Caco-2 (cell line): ENCODE measurements at regions not wholly inside any gene's neighbourhood (a gene's known extent, or its start where the extent isn't known, plus 50 kb on each side); places are given as distances from the start of the nearest gene placed in this dataset.

ENCODE experiments used
- BruUV-seq: library from RNA; stranded (reverse); fragments of 400-500 nt; replicated peaks from 2 replicates; lab custom pipeline; 2021; lab: Mats Ljungman, UMichigan
- CTCF ChIA-PET: fragments of 300-600 bp; sonication (Branson Sonifier 250); formaldehyde crosslinking; loops from one replicate; lab custom pipeline; 2022; ENCODE audit warnings: antibody characterized with exemption; lab: Charles Lee
- POLR2A ChIA-PET: fragments of 300-600 bp; sonication (Branson Sonifier 250); formaldehyde crosslinking; loops from one replicate; lab custom pipeline; 2022; ENCODE audit warnings: antibody characterized with exemption; lab: Charles Lee
- DNase-seq, 2 experiments: peaks; one replicate each; pipeline versions ENCODE4 v3.0.0 to v3.0.0-alpha.2; 2020 to 2022
- H3K27me3 ChIP-seq: replicated peaks from 2 replicates; pipeline ENCODE4 v1.6.0; 2011; ENCODE audit warnings: low read length; ENCODE audit not compliant: control insufficient read depth, insufficient read depth
- H3K36me3 ChIP-seq: 2 replicates; pipeline ENCODE4 v1.5.1; 2011; ENCODE audit warnings: low read length; ENCODE audit not compliant: control insufficient read depth, insufficient read depth
- H3K4me1 ChIP-seq: fragments of 250-450 bp; sonication (Bioruptor Pico); 2 replicates; pipeline ENCODE4 v1.5.1; 2020; ENCODE audit warnings: mild to moderate bottlenecking
- H3K4me3 ChIP-seq: 2 replicates; pipeline ENCODE4 v1.5.1; 2011; ENCODE audit warnings: low read depth, mild to moderate bottlenecking, control low read depth, low read length
- H3K9me3 ChIP-seq: fragments of 250-450 bp; sonication (Bioruptor Pico); 2 replicates; pipeline ENCODE4 v1.5.1; 2020; ENCODE audit warnings: mild to moderate bottlenecking, moderate library complexity
- H3K27ac Mint-ChIP-seq: one replicate; pipeline ENCODE4 v1.8.0; 2022; ENCODE audit warnings: mixed read lengths; ENCODE audit not compliant: unreplicated experiment
- H3K27me3 Mint-ChIP-seq: one replicate; pipeline ENCODE4 v1.8.0; 2022; ENCODE audit warnings: mixed read lengths; ENCODE audit not compliant: insufficient read depth, unreplicated experiment
- H3K36me3 Mint-ChIP-seq: one replicate; pipeline ENCODE4 v1.8.0; 2022; ENCODE audit warnings: mild to moderate bottlenecking, mixed read lengths; ENCODE audit not compliant: insufficient read depth, unreplicated experiment
- H3K4me1 Mint-ChIP-seq: one replicate; pipeline ENCODE4 v1.8.0; 2022; ENCODE audit warnings: low read depth, mixed read lengths; ENCODE audit not compliant: unreplicated experiment
- H3K4me3 Mint-ChIP-seq: one replicate; pipeline ENCODE4 v1.8.0; 2022; ENCODE audit warnings: mild to moderate bottlenecking, moderate library complexity, mixed read lengths; ENCODE audit not compliant: unreplicated experiment
- H3K9me3 Mint-ChIP-seq: one replicate; pipeline ENCODE4 v1.8.0; 2022; ENCODE audit warnings: mixed read lengths; ENCODE audit not compliant: unreplicated experiment
- intact Hi-C: fragments of 100-400 bp; cut with micrococcal nuclease; formaldehyde crosslinking; loops from one replicate; pipeline ENCODE4 v1.10.0; 2022; ENCODE audit not compliant: unreplicated experiment
- TF ChIP-seq, protein P1 (sequence below), 2 experiments: fragments of 200-600 bp in 1 of 2; IDR thresholded peaks; 1 replicate in 1 of 2; 2 replicates in 1 of 2; pipeline versions ENCODE4 v1.5.1 to v1.8.0; 2011 to 2022; ENCODE audit warnings: antibody characterized with exemption in 1 of 2, control low read depth in 1 of 2, inconsistent platforms in 1 of 2, low read depth in 1 of 2, low read length in 1 of 2, mild to moderate bottlenecking in 1 of 2, moderate library complexity in 1 of 2; ENCODE audit not compliant: insufficient read depth in 1 of 2, severe bottlenecking in 1 of 2, unreplicated experiment in 1 of 2

DNA sequence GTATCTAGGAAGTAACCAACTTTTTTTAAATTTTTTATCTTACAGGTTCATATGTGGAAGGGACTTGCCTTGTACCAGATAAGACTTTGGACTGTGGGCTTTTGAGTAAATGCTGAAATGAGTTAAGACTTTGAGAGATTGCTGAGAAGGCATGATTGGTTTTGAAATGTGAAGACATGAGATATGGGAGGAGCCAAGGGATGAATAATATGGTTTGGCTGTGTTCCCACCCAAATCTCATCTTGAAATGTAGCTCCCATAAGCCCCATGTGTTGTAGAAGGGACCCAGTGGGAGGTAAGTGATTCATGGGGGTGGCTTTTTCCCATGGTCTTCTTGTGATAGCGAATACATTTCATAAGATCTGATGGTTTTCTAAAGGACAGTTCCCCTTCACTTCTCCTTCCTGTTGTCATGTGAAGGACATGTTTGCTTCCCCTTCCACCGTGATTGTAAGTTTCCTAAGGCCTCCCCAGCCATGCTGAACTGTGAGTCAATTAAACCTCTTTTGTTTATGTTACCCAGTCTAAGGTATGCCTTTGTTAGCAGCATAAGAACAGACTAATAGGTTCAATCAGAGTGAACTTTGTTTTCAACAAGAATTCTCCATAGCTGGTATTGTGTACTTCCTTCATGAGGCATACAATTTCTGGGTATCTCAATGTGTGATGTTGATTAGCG is 535.6 kb upstream of the MEF2C start:
- ChIA-PET CTCF (no interaction called here), POLR2A (no interaction called here)
- Mint-ChIP-seq H3K9me3 (no peaks in the 10 kb centered on the region), H3K27ac (no peak overlapping the region), H3K36me3 (no peaks in the 10 kb centered on the region), H3K27me3 (peaks cover 1% of the 10 kb centered on the region), H3K4me1 (no peaks in the 10 kb centered on the region), H3K4me3 (no peak overlapping the region)
- BruUV-seq = no TSS peak
- Histone ChIP-seq H3K4me3 (no peak overlapping the region), H3K9me3 (no peaks in the 10 kb centered on the region; the same call in 1 of the 2 replicates), H3K4me1 (no peaks in the 10 kb centered on the region), H3K36me3 (no peaks in the 10 kb centered on the region), H3K27me3 (no peaks in the 10 kb centered on the region)
- intact Hi-C loops = no loop called here
- DNase-seq = no peak
- TF ChIP-seq, protein P1, sequence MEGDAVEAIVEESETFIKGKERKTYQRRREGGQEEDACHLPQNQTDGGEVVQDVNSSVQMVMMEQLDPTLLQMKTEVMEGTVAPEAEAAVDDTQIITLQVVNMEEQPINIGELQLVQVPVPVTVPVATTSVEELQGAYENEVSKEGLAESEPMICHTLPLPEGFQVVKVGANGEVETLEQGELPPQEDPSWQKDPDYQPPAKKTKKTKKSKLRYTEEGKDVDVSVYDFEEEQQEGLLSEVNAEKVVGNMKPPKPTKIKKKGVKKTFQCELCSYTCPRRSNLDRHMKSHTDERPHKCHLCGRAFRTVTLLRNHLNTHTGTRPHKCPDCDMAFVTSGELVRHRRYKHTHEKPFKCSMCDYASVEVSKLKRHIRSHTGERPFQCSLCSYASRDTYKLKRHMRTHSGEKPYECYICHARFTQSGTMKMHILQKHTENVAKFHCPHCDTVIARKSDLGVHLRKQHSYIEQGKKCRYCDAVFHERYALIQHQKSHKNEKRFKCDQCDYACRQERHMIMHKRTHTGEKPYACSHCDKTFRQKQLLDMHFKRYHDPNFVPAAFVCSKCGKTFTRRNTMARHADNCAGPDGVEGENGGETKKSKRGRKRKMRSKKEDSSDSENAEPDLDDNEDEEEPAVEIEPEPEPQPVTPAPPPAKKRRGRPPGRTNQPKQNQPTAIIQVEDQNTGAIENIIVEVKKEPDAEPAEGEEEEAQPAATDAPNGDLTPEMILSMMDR (IDR thresholded peaks at IDR 0.05; ENCODE audit: insufficient read depth in 1 of 2, low read depth in 1 of 2, low read length in 1 of 2, severe bottlenecking in 1 of 2, unreplicated experiment in 1 of 2) = no peak

DNA sequence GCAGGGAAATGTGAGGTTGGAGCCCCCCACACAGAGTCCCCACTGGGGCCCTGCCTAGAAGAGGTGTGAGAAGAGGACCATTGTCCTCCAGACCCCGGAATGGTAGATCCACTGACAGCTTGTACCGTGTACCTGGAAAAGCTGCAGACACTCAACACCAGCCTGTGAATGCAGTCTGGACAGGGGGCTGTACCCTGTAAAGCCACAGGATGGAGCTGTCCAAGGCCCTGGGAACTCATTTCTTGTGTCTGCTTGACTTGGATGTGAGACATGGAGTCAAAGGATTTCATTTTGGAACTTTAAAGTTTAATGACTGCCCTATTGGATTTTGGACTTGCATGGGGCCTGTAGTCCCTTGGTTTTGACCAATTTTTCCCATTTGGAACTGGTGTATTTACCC is 535.0 kb upstream of the MEF2C start:
- H3K4me1 Mint-ChIP-seq = no peaks in the 10 kb centered on the region
- ChIA-PET CTCF (no interaction called here), POLR2A (no interaction called here)
- no peaks in the 10 kb centered on the region for H3K27me3 ChIP-seq
- BruUV-seq = no TSS peak
- no peaks in the 10 kb centered on the region for H3K9me3 ChIP-seq
- H3K4me3 Mint-ChIP-seq = no peak overlapping the region
- no peak for DNase-seq
- H3K27me3 Mint-ChIP-seq = no peaks in the 10 kb centered on the region
- no peak overlapping the region for H3K4me3 ChIP-seq
- no peaks in the 10 kb centered on the region for H3K9me3 Mint-ChIP-seq
- H3K27ac Mint-ChIP-seq = no peak overlapping the region
- no peaks in the 10 kb centered on the region for H3K4me1 ChIP-seq
- TF ChIP-seq, protein P1 (IDR thresholded peaks at IDR 0.05; ENCODE audit: insufficient read depth in 1 of 2, low read depth in 1 of 2, low read length in 1 of 2, severe bottlenecking in 1 of 2, unreplicated experiment in 1 of 2) = no peak
- no peaks in the 10 kb centered on the region for H3K36me3 ChIP-seq
- H3K36me3 Mint-ChIP-seq = no peaks in the 10 kb centered on the region
- intact Hi-C loops = no loop called here

DNA sequence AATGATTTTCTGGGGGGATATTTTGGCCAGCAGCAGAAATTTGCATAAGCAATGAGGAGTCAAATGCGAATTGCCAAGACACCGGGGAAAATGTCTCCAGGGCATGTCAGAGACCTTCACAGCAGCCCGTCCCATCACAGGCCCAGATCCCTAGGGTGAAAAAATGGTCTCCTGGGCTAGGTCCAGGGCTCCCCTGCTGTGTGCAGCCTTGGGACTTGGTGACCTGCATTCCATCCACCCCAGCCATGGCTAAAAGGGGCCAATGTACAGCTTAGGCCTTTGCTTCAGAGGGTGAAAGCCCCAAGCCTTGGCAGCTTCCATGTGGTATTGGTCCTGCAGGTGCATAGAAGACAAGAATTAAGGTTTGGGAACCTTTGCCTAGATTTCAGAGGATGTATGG is 534.5 kb upstream of the MEF2C start:
- Histone ChIP-seq H3K4me3 (no peak overlapping the region), H3K9me3 (no peaks in the 10 kb centered on the region), H3K36me3 (no peaks in the 10 kb centered on the region), H3K27me3 (no peaks in the 10 kb centered on the region), H3K4me1 (no peaks in the 10 kb centered on the region)
- POLR2A ChIA-PET = no interaction called here
- Mint-ChIP-seq H3K27me3 (no peaks in the 10 kb centered on the region), H3K36me3 (no peaks in the 10 kb centered on the region), H3K9me3 (no peaks in the 10 kb centered on the region), H3K27ac (no peak overlapping the region), H3K4me1 (no peaks in the 10 kb centered on the region), H3K4me3 (no peak overlapping the region)
- CTCF ChIA-PET = no interaction called here
- TF ChIP-seq, protein P1 (IDR thresholded peaks at IDR 0.05; ENCODE audit: insufficient read depth in 1 of 2, low read depth in 1 of 2, low read length in 1 of 2, severe bottlenecking in 1 of 2, unreplicated experiment in 1 of 2) = no peak
- no TSS peak for BruUV-seq
- no peak for DNase-seq
- intact Hi-C loops = no loop called here
